ENCODE measurements at regions not wholly inside any gene's neighbourhood (a gene's known extent, or its start where the extent isn't known, plus 50 kb on each side); places are given as distances from the start of the nearest gene placed in this dataset.

GRCh38 chr1:29672416-29673227, 436.3 kb downstream of the PTPRU start:
- Histone ChIP-seq H3K4me3 (replicated peaks in 1 of 3) (no peak overlapping the region), H3K27me3 (no peaks in the 10 kb centered on the region), H3K27ac (no peak overlapping the region), H3K9me3 (no peaks in the 10 kb centered on the region), H3K36me3 (no peaks in the 10 kb centered on the region), H3K4me1 (no peaks in the 10 kb centered on the region)
- intact Hi-C loops (cut with DNase I): no loop called here
- DNase-seq: no peak
- 75 to 77% methylated on average over 10 of the region's 10 CpGs for WGBS, 2 donors
- no peak for TF ChIP-seq CTCF (IDR thresholded peaks at IDR 0.05)
- no peak for TF ChIP-seq POLR2A (IDR thresholded peaks at IDR 0.05)

- no peaks in the 10 kb centered on the region for H3K36me3 ChIP-seq
- DNase-seq: no peak
- no peak overlapping the region for H3K4me3 ChIP-seq (replicated peaks in 1 of 3)
- intact Hi-C loops (cut with DNase I): no loop called here
- no peaks in the 10 kb centered on the region for H3K9me3 ChIP-seq
- no peaks in the 10 kb centered on the region for H3K27me3 ChIP-seq
- H3K4me1 ChIP-seq: no peaks in the 10 kb centered on the region
- WGBS, 2 donors: 77 to 80% methylated on average over 7 to 11 of the region's 14 CpGs
- no peak for TF ChIP-seq CTCF (IDR thresholded peaks at IDR 0.05)
- TF ChIP-seq POLR2A (IDR thresholded peaks at IDR 0.05): no peak
- no peak overlapping the region for H3K27ac ChIP-seq
Observed at GRCh38 chr1:29671446-29672356, 435.4 kb downstream of the PTPRU start.

- DNase-seq: no peak
- no peaks in the 10 kb centered on the region for H3K4me1 ChIP-seq
- no peaks in the 10 kb centered on the region for H3K36me3 ChIP-seq
- WGBS, 2 donors: 97 to 100% methylated on average over 2 to 7 of the region's 7 CpGs
- peaks cover 3% of the 10 kb centered on the region for H3K27me3 ChIP-seq
- H3K9me3 ChIP-seq: no peaks in the 10 kb centered on the region
- no peak overlapping the region for H3K27ac ChIP-seq
- TF ChIP-seq CTCF (IDR thresholded peaks at IDR 0.05) (no peak), POLR2A (IDR thresholded peaks at IDR 0.05) (no peak)
- no peak overlapping the region for H3K4me3 ChIP-seq (replicated peaks in 1 of 3)
- intact Hi-C loops (cut with DNase I): no loop called here
Observed at GRCh38 chr1:29670752-29671151, 434.4 kb downstream of the PTPRU start.

GRCh38 chr1:29669912-29670311, 433.6 kb downstream of the PTPRU start:
- Histone ChIP-seq H3K9me3 (no peaks in the 10 kb centered on the region), H3K36me3 (no peaks in the 10 kb centered on the region), H3K4me3 (replicated peaks in 1 of 3) (no peak overlapping the region), H3K27ac (no peak overlapping the region), H3K4me1 (no peaks in the 10 kb centered on the region), H3K27me3 (peaks cover 3% of the 10 kb centered on the region)
- 61 to 70% methylated on average over 3 of the region's 3 CpGs for WGBS, 2 donors
- TF ChIP-seq CTCF (IDR thresholded peaks at IDR 0.05) (no peak), POLR2A (IDR thresholded peaks at IDR 0.05) (no peak)
- no peak for DNase-seq
- intact Hi-C loops (cut with DNase I): no loop called here

Data from thyroid gland (tissue), 4 donors.